Naive B cell (primary cell): ENCODE measurements at regions not wholly inside any gene's neighbourhood (a gene's known extent, or its start where the extent isn't known, plus 50 kb on each side); places are given as distances from the start of the nearest gene placed in this dataset.
A peak's percentile ranks its signal among the peaks of the same experiment; 100 is the strongest.

Source experiments
- ATAC-seq, 2 donors: fragments of 150-1000 bp; cut with Tn5 transposase; 2 replicates each; pipeline ENCODE4 v1.10.0; 2021; ENCODE audit warnings: low read depth in 2 of 2, mild to moderate bottlenecking in 2 of 2, moderate library complexity in 2 of 2
- DNase-seq: peaks from one replicate; pipeline ENCODE4 v3.0.0; 2022
- H3K27ac Mint-ChIP-seq, 6 donors: one replicate each; pipeline ENCODE4 v1.8.0; 2020 to 2022; ENCODE audit warnings: mild to moderate bottlenecking in 6 of 6, mixed read lengths in 6 of 6, moderate library complexity in 5 of 6, inconsistent platforms in 2 of 6
- H3K27me3 Mint-ChIP-seq, 3 donors: one replicate each; pipeline ENCODE4 v1.8.0; 2021 to 2022; ENCODE audit warnings: mixed read lengths in 3 of 3, mild to moderate bottlenecking in 1 of 3
- H3K36me3 Mint-ChIP-seq, 2 donors: one replicate each; pipeline ENCODE4 v1.8.0; 2020 to 2022; ENCODE audit warnings: mixed read lengths in 2 of 2, inconsistent platforms in 1 of 2, mild to moderate bottlenecking in 1 of 2
- H3K4me1 Mint-ChIP-seq, 3 donors: one replicate each; pipeline ENCODE4 v1.8.0; 2020 to 2022; ENCODE audit warnings: mixed read lengths in 3 of 3, inconsistent platforms in 1 of 3, mild to moderate bottlenecking in 1 of 3, moderate library complexity in 1 of 3
- H3K4me3 Mint-ChIP-seq, 8 donors: one replicate each; pipeline ENCODE4 v1.8.0; 2020 to 2022; ENCODE audit warnings: mild to moderate bottlenecking in 8 of 8, mixed read lengths in 8 of 8, moderate library complexity in 8 of 8, inconsistent platforms in 2 of 8
- H3K9me3 Mint-ChIP-seq, 7 donors: one replicate each; pipeline ENCODE4 v1.8.0; 2020 to 2022; ENCODE audit warnings: mixed read lengths in 7 of 7, mild to moderate bottlenecking in 5 of 7, inconsistent platforms in 2 of 7, moderate library complexity in 1 of 7

- ATAC-seq (no peak), DNase-seq (no peak)
- peaks cover 12 to 35% (median 25%) of the 10 kb centered on the region in 3 donors for H3K27me3 Mint-ChIP-seq
- H3K27ac Mint-ChIP-seq, result peak overlapping the region in 1 of 6 donors; percentile 15
- H3K36me3 Mint-ChIP-seq, result no peaks in the 10 kb centered on the region
- H3K4me1 Mint-ChIP-seq, result no peaks in the 10 kb centered on the region
- peaks cover 0 to 2% (median 0%) of the 10 kb centered on the region in 7 donors for H3K9me3 Mint-ChIP-seq
- H3K4me3 Mint-ChIP-seq, result no peak overlapping the region
Observed at GRCh38 chr5:34475249-34475966, 180.7 kb upstream of the RAI14 start.

GRCh38 chr5:34476941-34477565, 179.1 kb upstream of the RAI14 start:
- Mint-ChIP-seq H3K9me3 (peaks cover 0 to 2% (median 0%) of the 10 kb centered on the region in 7 donors), H3K27me3 (peaks cover 23 to 51% (median 27%) of the 10 kb centered on the region in 3 donors)

GRCh38 chr5:34480810-34481528, 175.2 kb upstream of the RAI14 start:
- Mint-ChIP-seq H3K27ac (no peak overlapping the region), H3K9me3 (peaks cover 0 to 7% (median 0%) of the 10 kb centered on the region in 7 donors), H3K36me3 (no peaks in the 10 kb centered on the region), H3K4me3 (no peak overlapping the region), H3K4me1 (no peaks in the 10 kb centered on the region), H3K27me3 (peaks cover 23 to 55% (median 31%) of the 10 kb centered on the region in 3 donors)
- ATAC-seq (no peak), DNase-seq (no peak)

More at GRCh38 chr5:34476941-34477565, 179.1 kb upstream of the RAI14 start:
- DNase-seq (no peak), ATAC-seq (no peak)
- H3K4me3 Mint-ChIP-seq, result no peak overlapping the region
- no peaks in the 10 kb centered on the region for H3K36me3 Mint-ChIP-seq
- H3K4me1 Mint-ChIP-seq, result no peaks in the 10 kb centered on the region
- H3K27ac Mint-ChIP-seq, result peak overlapping the region in 1 of 6 donors; percentile 65

GRCh38 chr5:34483442-34484033, 172.6 kb upstream of the RAI14 start:
- no peak for ATAC-seq
- H3K4me1 Mint-ChIP-seq, result peaks cover 0 to 4% (median 2%) of the 10 kb centered on the region in 3 donors

GRCh38 chr5:34484216-34484920, 171.8 kb upstream of the RAI14 start:
- DNase-seq (no peak), ATAC-seq (no peak)
- Mint-ChIP-seq H3K36me3 (no peaks in the 10 kb centered on the region), H3K4me1 (peaks cover 0 to 4% (median 2%) of the 10 kb centered on the region in 3 donors), H3K27ac (peak overlapping the region in 1 of 6 donors; percentile 68), H3K4me3 (no peak overlapping the region), H3K9me3 (peaks cover 0 to 7% (median 0%) of the 10 kb centered on the region in 7 donors), H3K27me3 (peaks cover 28 to 44% (median 40%) of the 10 kb centered on the region in 3 donors)

More at GRCh38 chr5:34483442-34484033, 172.6 kb upstream of the RAI14 start:
- Mint-ChIP-seq H3K36me3 (no peaks in the 10 kb centered on the region), H3K27ac (no peak overlapping the region), H3K27me3 (peaks cover 25 to 48% (median 43%) of the 10 kb centered on the region in 3 donors), H3K9me3 (peaks cover 0 to 7% (median 0%) of the 10 kb centered on the region in 7 donors), H3K4me3 (no peak overlapping the region)
- DNase-seq, result no peak

- no peak for DNase-seq
- Mint-ChIP-seq H3K27me3 (peaks cover 24 to 35% (median 33%) of the 10 kb centered on the region in 3 donors), H3K9me3 (peaks cover 0 to 7% (median 0%) of the 10 kb centered on the region in 7 donors), H3K4me3 (no peak overlapping the region), H3K36me3 (no peaks in the 10 kb centered on the region), H3K27ac (no peak overlapping the region), H3K4me1 (peaks cover 0 to 4% (median 2%) of the 10 kb centered on the region in 3 donors)
- ATAC-seq, result no peak
Observed at GRCh38 chr5:34485768-34486030, 170.4 kb upstream of the RAI14 start.

GRCh38 chr5:34486160-34486848, 169.8 kb upstream of the RAI14 start:
- Mint-ChIP-seq H3K27me3 (peaks cover 18 to 33% (median 29%) of the 10 kb centered on the region in 3 donors), H3K4me1 (peaks cover 0 to 4% (median 2%) of the 10 kb centered on the region in 3 donors), H3K36me3 (no peaks in the 10 kb centered on the region), H3K4me3 (no peak overlapping the region), H3K27ac (peak overlapping the region in 1 of 6 donors; percentile 12), H3K9me3 (peaks cover 0 to 7% (median 0%) of the 10 kb centered on the region in 7 donors)
- ATAC-seq (peak in 1 of 2 donors; percentile 45), DNase-seq (peak; percentile 29)

GRCh38 chr5:34486849-34487158, 169.3 kb upstream of the RAI14 start:
- H3K4me1 Mint-ChIP-seq, result peaks cover 0 to 4% (median 2%) of the 10 kb centered on the region in 3 donors
- no peak overlapping the region for H3K27ac Mint-ChIP-seq
- no peak overlapping the region for H3K4me3 Mint-ChIP-seq
- peaks cover 15 to 28% (median 24%) of the 10 kb centered on the region in 3 donors for H3K27me3 Mint-ChIP-seq
- peaks cover 0 to 7% (median 0%) of the 10 kb centered on the region in 7 donors for H3K9me3 Mint-ChIP-seq
- no peak for ATAC-seq
- no peaks in the 10 kb centered on the region for H3K36me3 Mint-ChIP-seq
- no peak for DNase-seq

- Mint-ChIP-seq H3K27ac (no peak overlapping the region), H3K36me3 (no peaks in the 10 kb centered on the region), H3K27me3 (peaks cover 15 to 22% (median 19%) of the 10 kb centered on the region in 3 donors), H3K9me3 (peaks cover 0 to 7% (median 0%) of the 10 kb centered on the region in 7 donors), H3K4me1 (peaks cover 0 to 4% (median 2%) of the 10 kb centered on the region in 3 donors), H3K4me3 (no peak overlapping the region)
- no peak for DNase-seq
- ATAC-seq, result no peak
Observed at GRCh38 chr5:34487159-34487879, 168.8 kb upstream of the RAI14 start.

GRCh38 chr5:34487956-34488355, 168.2 kb upstream of the RAI14 start:
- DNase-seq (no peak), ATAC-seq (no peak)
- H3K4me3 Mint-ChIP-seq, result no peak overlapping the region
- peaks cover 0 to 4% (median 2%) of the 10 kb centered on the region in 3 donors for H3K4me1 Mint-ChIP-seq
- peaks cover 15 to 21% (median 18%) of the 10 kb centered on the region in 3 donors for H3K27me3 Mint-ChIP-seq
- no peak overlapping the region for H3K27ac Mint-ChIP-seq
- H3K9me3 Mint-ChIP-seq, result peaks cover 0 to under 1% (median 0%) of the 10 kb centered on the region in 7 donors
- no peaks in the 10 kb centered on the region for H3K36me3 Mint-ChIP-seq

GRCh38 chr5:34488984-34489383, 167.1 kb upstream of the RAI14 start:
- H3K4me1 Mint-ChIP-seq, result peaks cover 0 to 4% (median 2%) of the 10 kb centered on the region in 3 donors
- H3K4me3 Mint-ChIP-seq, result no peak overlapping the region
- H3K36me3 Mint-ChIP-seq, result no peaks in the 10 kb centered on the region
- DNase-seq, result no peak
- H3K27ac Mint-ChIP-seq, result no peak overlapping the region
- H3K27me3 Mint-ChIP-seq, result peaks cover 16 to 21% (median 20%) of the 10 kb centered on the region in 3 donors
- ATAC-seq, result no peak
- H3K9me3 Mint-ChIP-seq, result peaks cover 0 to under 1% (median 0%) of the 10 kb centered on the region in 7 donors
